Heart left ventricle (tissue), 16 donors: ENCODE measurements at regions not wholly inside any gene's neighbourhood (a gene's known extent, or its start where the extent isn't known, plus 50 kb on each side); places are given as distances from the start of the nearest gene placed in this dataset.

Experiments
- ATAC-seq, 4 donors: fragments of 200-7000 bp; cut with Tn5 transposase; one replicate each; pipeline ENCODE4 v1.9.1; 2020 to 2022; ENCODE audit warnings: moderate library complexity in 4 of 4, mild to moderate bottlenecking in 3 of 4, moderate number of reproducible peaks in 1 of 4
- DNase-seq, 5 donors: peaks; one replicate each; pipeline ENCODE4 v3.0.0-alpha.2; 2020
- H3K27ac ChIP-seq, 12 donors: fragments of 200-600 bp; sonication (generic) in 4 of 12; one replicate each; pipeline versions ENCODE4 v1.5.0 to v1.8.0; 2016 to 2022; ENCODE audit warnings: mild to moderate bottlenecking in 2 of 12
- H3K27me3 ChIP-seq, 9 donors: fragments of 200-600 bp; sonication (generic) in 2 of 9; one replicate each; pipeline versions ENCODE4 v1.5.1 to v1.8.0; 2016 to 2022; ENCODE audit warnings: mild to moderate bottlenecking in 3 of 9
- H3K36me3 ChIP-seq, 9 donors: fragments of 200-600 bp; sonication (generic) in 2 of 9; one replicate each; pipeline versions ENCODE4 v1.5.0 to v1.8.0; 2018 to 2022; ENCODE audit warnings: mild to moderate bottlenecking in 2 of 9
- H3K4me1 ChIP-seq, 12 donors: fragments of 200-600 bp; sonication (generic) in 4 of 12; one replicate each; pipeline versions ENCODE4 v1.5.0 to v1.8.0; 2016 to 2022; ENCODE audit warnings: mild to moderate bottlenecking in 3 of 12
- H3K4me3 ChIP-seq, 12 donors: fragments of 200-600 bp; sonication (generic) in 4 of 12; one replicate each; pipeline versions ENCODE4 v1.5.0 to v1.8.0; 2017 to 2022; ENCODE audit warnings: mild to moderate bottlenecking in 9 of 12, moderate library complexity in 4 of 12
- H3K9me3 ChIP-seq, 12 donors: fragments of 200-600 bp; sonication (generic) in 4 of 12; one replicate each; pipeline versions ENCODE4 v1.5.0 to v1.8.0; 2016 to 2022; ENCODE audit warnings: mild to moderate bottlenecking in 1 of 12
- POLR2A ChIP-seq, 2 donors: fragments of 450-650 bp; IDR thresholded peaks; one replicate each; pipeline ENCODE4 v1.6.1; 2017; ENCODE audit warnings: antibody characterized with exemption in 2 of 2, mild to moderate bottlenecking in 2 of 2, moderate library complexity in 2 of 2
- WGBS, 4 donors: extraction: QIAGEN DNeasy Blood & Tissue Kit in 2 of 4; methylation state at CpG; one replicate each; pipeline versions ENCODE4 v1.1.5 to v1.1.7; 2013 to 2018; 5-methylcytosine and 5-hydroxymethylcytosine counted together
- intact Hi-C, 10 donors: fragments of 100-400 bp; cut with DNase I; formaldehyde crosslinking; loops; one replicate each; pipeline versions ENCODE4 v1.11.1 to v1.14.2; 2022
- TF ChIP-seq, protein P1 (sequence below), 12 donors: fragments of 200-600 bp; sonication (generic) in 4 of 12; IDR thresholded peaks; one replicate each; pipeline versions ENCODE4 v1.5.0 to v1.8.0; 2018 to 2022; ENCODE audit warnings: antibody characterized with exemption in 12 of 12, mild to moderate bottlenecking in 5 of 12
- donor health status: ischemic (EF 13 %, LVEDD 7.1; RV severe dilation, severe dysfunction).
- donor health status: healthy with polysubstance abuse.
- donor health status: DM: no; HTN: yes; CAD: no.
- donor health status: DM: no; HTN: no; CAD: no.
- donor health status: ischemic (EF 25% LVEDD 6.9; RV normal size, moderate dysfunction).
- donor health status: ischemic (EF 25% LVEDD 5.7; RV mildly dilated, moderate dysfunction).
- donor health status: healthy.
- donor health status: DM: yes; HTN: yes; CAD: no.
- donor health status: ischemic (EF 35%, LVEDD 5.7; RV mildly dilated, moderate dysfunction).
- donor health status: nonischemic (EF 11% LVEDD 7.7; RV severe dilation, severe dysfunction).
- donor health status: DM: yes; HTN: yes; CAD: no.
- donor health status: PGD.
- donor health status: ischemic (EF 29% LVEDD 5.4; RV normal size, mild dysfunction).
- donor health status: nonischemic (EF 23%, LVEDD 6.1; RV moderate dilation, normal function).

DNA sequence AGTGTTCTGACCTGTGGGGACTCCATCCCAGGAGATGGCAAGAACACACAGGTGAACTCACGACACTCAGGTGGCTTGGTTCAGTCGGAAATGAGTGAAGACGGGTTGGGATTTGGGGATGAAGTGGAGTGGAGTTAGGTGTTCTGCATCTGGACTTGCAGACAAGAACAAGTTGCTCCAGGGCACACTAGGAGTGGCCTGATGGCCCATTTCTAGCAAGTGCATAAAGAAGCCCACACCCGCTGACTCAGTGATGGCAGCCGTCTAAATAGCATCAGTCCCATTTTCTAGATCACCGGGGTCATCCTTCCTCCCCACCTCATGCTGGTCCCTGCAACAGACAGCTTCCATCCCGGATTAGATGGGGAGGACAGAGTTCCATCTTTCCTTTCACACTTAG lies 278.4 kb downstream of the C1orf94 start:
- ATAC-seq (no peak), DNase-seq (no peak)
- Histone ChIP-seq H3K4me1 (no peaks in the 10 kb centered on the region), H3K27ac (no peak overlapping the region), H3K36me3 (no peaks in the 10 kb centered on the region), H3K27me3 (peaks cover 0 to 4% (median 0%) of the 10 kb centered on the region in 9 donors), H3K9me3 (no peaks in the 10 kb centered on the region), H3K4me3 (no peak overlapping the region)
- WGBS, 4 donors = 78 to 84% (median 82%) methylated on average over 7 of the region's 7 CpGs
- TF ChIP-seq, protein P1, sequence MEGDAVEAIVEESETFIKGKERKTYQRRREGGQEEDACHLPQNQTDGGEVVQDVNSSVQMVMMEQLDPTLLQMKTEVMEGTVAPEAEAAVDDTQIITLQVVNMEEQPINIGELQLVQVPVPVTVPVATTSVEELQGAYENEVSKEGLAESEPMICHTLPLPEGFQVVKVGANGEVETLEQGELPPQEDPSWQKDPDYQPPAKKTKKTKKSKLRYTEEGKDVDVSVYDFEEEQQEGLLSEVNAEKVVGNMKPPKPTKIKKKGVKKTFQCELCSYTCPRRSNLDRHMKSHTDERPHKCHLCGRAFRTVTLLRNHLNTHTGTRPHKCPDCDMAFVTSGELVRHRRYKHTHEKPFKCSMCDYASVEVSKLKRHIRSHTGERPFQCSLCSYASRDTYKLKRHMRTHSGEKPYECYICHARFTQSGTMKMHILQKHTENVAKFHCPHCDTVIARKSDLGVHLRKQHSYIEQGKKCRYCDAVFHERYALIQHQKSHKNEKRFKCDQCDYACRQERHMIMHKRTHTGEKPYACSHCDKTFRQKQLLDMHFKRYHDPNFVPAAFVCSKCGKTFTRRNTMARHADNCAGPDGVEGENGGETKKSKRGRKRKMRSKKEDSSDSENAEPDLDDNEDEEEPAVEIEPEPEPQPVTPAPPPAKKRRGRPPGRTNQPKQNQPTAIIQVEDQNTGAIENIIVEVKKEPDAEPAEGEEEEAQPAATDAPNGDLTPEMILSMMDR (IDR thresholded peaks at IDR 0.05) = no peak
- no peak for TF ChIP-seq POLR2A (IDR thresholded peaks at IDR 0.05)
- intact Hi-C loops = loop anchor here in 3 of 10 donors (5.0 to 10.0 kb wide), 2 partner anchors 287 to 290 kb away; no protein-coding TSS in a partner anchor

DNA sequence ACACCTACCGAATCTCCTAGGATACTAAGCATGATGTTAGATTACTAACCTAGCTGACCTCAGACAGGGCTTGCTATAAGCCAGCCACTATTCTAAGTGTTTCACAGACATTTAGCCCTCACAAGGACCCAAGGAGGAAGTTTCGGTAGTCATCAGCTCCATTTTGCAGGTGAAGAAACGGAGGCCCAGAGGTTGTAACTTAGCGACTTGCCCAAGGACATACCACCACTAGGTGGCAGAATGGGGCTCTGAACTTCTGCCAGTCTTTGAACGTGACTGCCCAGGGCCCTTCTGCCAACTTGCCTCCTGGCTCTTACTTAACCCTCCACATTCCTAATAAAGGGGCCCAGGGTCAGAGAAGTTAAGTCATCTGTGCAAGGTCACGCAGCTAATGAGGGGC lies 283.5 kb downstream of the C1orf94 start:
- Histone ChIP-seq H3K4me1 (no peaks in the 10 kb centered on the region), H3K9me3 (no peaks in the 10 kb centered on the region), H3K36me3 (no peaks in the 10 kb centered on the region), H3K27ac (no peak overlapping the region), H3K4me3 (no peak overlapping the region), H3K27me3 (peaks cover 0 to 14% (median 0%) of the 10 kb centered on the region in 9 donors)
- intact Hi-C loops = loop anchor here in 2 of 10 donors (5.0 kb wide), 1 partner anchor 282 kb away; no protein-coding TSS in a partner anchor
- DNase-seq = peak in 1 of 5 donors; percentile 10
- TF ChIP-seq POLR2A (IDR thresholded peaks at IDR 0.05) = no peak
- TF ChIP-seq, protein P1 (IDR thresholded peaks at IDR 0.05) = peak; percentile 6 to 63 (median 38)
- ATAC-seq = no peak
- 49 to 67% (median 61%) methylated on average over 6 of the region's 6 CpGs for WGBS, 4 donors

DNA sequence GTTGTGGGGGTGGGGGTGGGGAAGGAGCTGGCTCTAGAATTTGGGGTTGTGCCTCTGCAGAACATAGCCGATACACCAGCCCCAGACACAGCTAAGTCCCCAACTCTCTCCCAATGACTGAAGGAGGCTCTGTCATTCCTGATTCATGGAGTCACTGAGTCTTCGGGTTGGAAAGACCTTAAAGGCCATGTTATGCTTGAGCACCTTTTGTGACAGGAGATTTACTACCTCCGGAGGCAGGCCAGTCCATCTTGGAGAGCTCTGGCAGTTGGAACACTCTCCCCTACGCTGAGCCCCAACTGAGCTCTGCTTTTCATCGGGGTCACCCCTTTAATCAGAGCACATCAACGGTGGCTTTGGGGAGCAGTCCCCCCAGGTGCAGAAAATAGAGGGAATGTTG lies 284.4 kb upstream of the GJB5 start:
- no peak overlapping the region for H3K4me3 ChIP-seq
- WGBS, 4 donors = 53 to 69% (median 63%) methylated on average over 6 of the region's 6 CpGs
- no peak overlapping the region for H3K27ac ChIP-seq
- ATAC-seq = no peak
- H3K36me3 ChIP-seq = no peaks in the 10 kb centered on the region
- peaks cover 0 to 14% (median 0%) of the 10 kb centered on the region in 9 donors for H3K27me3 ChIP-seq
- no peaks in the 10 kb centered on the region for H3K9me3 ChIP-seq
- TF ChIP-seq, protein P1 (IDR thresholded peaks at IDR 0.05) = no peak
- TF ChIP-seq POLR2A (IDR thresholded peaks at IDR 0.05) = no peak
- DNase-seq = no peak
- intact Hi-C loops = no loop called here
- H3K4me1 ChIP-seq = no peaks in the 10 kb centered on the region

DNA sequence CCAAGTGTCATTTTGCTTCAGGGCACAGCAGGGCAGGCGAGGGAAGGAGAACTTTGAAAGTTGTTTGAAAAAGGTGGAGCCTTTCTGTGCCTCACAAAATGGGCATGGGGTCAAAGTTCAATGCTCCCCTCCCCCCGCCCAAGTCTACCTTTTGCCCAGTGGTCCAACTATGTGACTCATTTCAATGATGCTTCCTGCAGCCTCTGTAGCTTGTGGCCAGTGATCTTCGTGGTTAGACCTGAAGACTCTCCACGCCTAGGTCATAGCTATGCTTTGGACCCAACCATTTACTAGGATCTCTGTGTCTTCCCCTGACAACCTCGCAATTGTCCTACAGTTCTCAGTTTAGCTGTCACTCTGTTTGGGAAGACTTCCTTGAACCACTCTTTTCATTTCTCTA lies 280.3 kb upstream of the GJB5 start:
- WGBS, 4 donors = 65 to 73% (median 67%) methylated on average over 5 of the region's 5 CpGs
- Histone ChIP-seq H3K9me3 (no peaks in the 10 kb centered on the region), H3K27me3 (peaks cover 0 to 22% (median 1%) of the 10 kb centered on the region in 9 donors), H3K36me3 (no peaks in the 10 kb centered on the region), H3K27ac (no peak overlapping the region), H3K4me1 (no peaks in the 10 kb centered on the region), H3K4me3 (no peak overlapping the region)
- DNase-seq (no peak), ATAC-seq (no peak)
- intact Hi-C loops = no loop called here
- TF ChIP-seq, protein P1 (IDR thresholded peaks at IDR 0.05) = no peak
- TF ChIP-seq POLR2A (IDR thresholded peaks at IDR 0.05) = no peak
